Smooth muscle cell (in vitro differentiated cells): ENCODE measurements at regions not wholly inside any gene's neighbourhood (a gene's known extent, or its start where the extent isn't known, plus 50 kb on each side); places are given as distances from the start of the nearest gene placed in this dataset.

Experiments used
- DNase-seq: peaks from one replicate; lab custom pipeline; 2025; ENCODE audit not compliant: unreplicated experiment; lab: John Stamatoyannopoulos, UW
- H2AFZ ChIP-seq: fragments of 200-600 bp; sonication (generic); 2 replicates; pipeline ENCODE4 v1.6.0; 2016; ENCODE audit warnings: antibody characterized with exemption, low read depth, mild to moderate bottlenecking
- H3F3A ChIP-seq: fragments of 200-600 bp; sonication (generic); 2 replicates; pipeline ENCODE4 v1.6.0; 2017; ENCODE audit warnings: antibody characterized with exemption, low read depth
- H3K27ac ChIP-seq: fragments of 200-600 bp; sonication (generic); 2 replicates; pipeline ENCODE4 v1.5.1; 2016; ENCODE audit warnings: low read depth, mild to moderate bottlenecking
- H3K27me3 ChIP-seq: fragments of 200-600 bp; sonication (generic); 2 replicates; pipeline ENCODE4 v1.6.1; 2016; ENCODE audit warnings: low read depth, mild to moderate bottlenecking
- H3K36me3 ChIP-seq: fragments of 200-600 bp; sonication (generic); 2 replicates; pipeline ENCODE4 v1.5.1; 2016; ENCODE audit warnings: low read depth
- H3K4me1 ChIP-seq: fragments of 200-600 bp; sonication (generic); 2 replicates; pipeline ENCODE4 v1.5.1; 2016; ENCODE audit warnings: low read depth
- H3K4me2 ChIP-seq: fragments of 200-600 bp; sonication (generic); 2 replicates; pipeline ENCODE4 v1.6.0; 2016; ENCODE audit warnings: mild to moderate bottlenecking
- H3K4me3 ChIP-seq: fragments of 200-600 bp; sonication (generic); 2 replicates; pipeline ENCODE4 v1.5.1; 2016; ENCODE audit warnings: mild to moderate bottlenecking
- H3K79me2 ChIP-seq: fragments of 200-600 bp; sonication (generic); 2 replicates; pipeline ENCODE4 v1.6.0; 2016; ENCODE audit warnings: low read depth, mild to moderate bottlenecking
- H3K9ac ChIP-seq: fragments of 200-600 bp; sonication (generic); 2 replicates; pipeline ENCODE4 v1.6.0; 2016; ENCODE audit warnings: low read depth
- H3K9me3 ChIP-seq: fragments of 200-600 bp; sonication (generic); replicated peaks from 2 replicates; pipeline ENCODE4 v1.5.1; 2016; ENCODE audit warnings: low read depth
- H4K20me1 ChIP-seq: fragments of 200-600 bp; sonication (generic); 2 replicates; pipeline ENCODE4 v1.6.0; 2016; ENCODE audit warnings: low read depth
- CTCF ChIP-seq: fragments of 200-600 bp; sonication (generic); IDR thresholded peaks from 2 replicates; pipeline ENCODE4 v1.5.1; 2017; ENCODE audit warnings: borderline replicate concordance, mild to moderate bottlenecking, antibody characterized with exemption; ENCODE audit not compliant: insufficient read depth, poor library complexity, severe bottlenecking
- WGBS: methylation state at CpG from one replicate; pipeline ENCODE4 v1.1.7; 2016; ENCODE audit warnings: low lambda C conversion rate; 5-methylcytosine and 5-hydroxymethylcytosine counted together

GRCh38 chr4:23384741-23385140 lies 505.1 kb downstream of the PPARGC1A start:
- Histone ChIP-seq H3K36me3 (no peaks in the 10 kb centered on the region), H4K20me1 (no peaks in the 10 kb centered on the region), H3K4me2 (peak overlapping the region; percentile 12), H3K9ac (no peak overlapping the region), H3K9me3 (no peaks in the 10 kb centered on the region), H3K79me2 (no peaks in the 10 kb centered on the region), H3F3A (no peaks in the 10 kb centered on the region), H3K4me1 (no peaks in the 10 kb centered on the region), H3K27ac (no peak overlapping the region), H2AFZ (no peak overlapping the region), H3K27me3 (no peaks in the 10 kb centered on the region), H3K4me3 (no peak overlapping the region)
- no peak for TF ChIP-seq CTCF
- WGBS, result 60% methylated on average over 2 of the region's 2 CpGs
- no peak for DNase-seq

- H3K79me2 ChIP-seq, result no peaks in the 10 kb centered on the region
- H3K4me3 ChIP-seq, result no peak overlapping the region
- H3F3A ChIP-seq, result no peaks in the 10 kb centered on the region
- peak overlapping the region; percentile 52 for H3K4me2 ChIP-seq
- no peaks in the 10 kb centered on the region for H3K36me3 ChIP-seq
- H3K9me3 ChIP-seq, result no peaks in the 10 kb centered on the region
- peak overlapping the region; percentile 78 for H3K27ac ChIP-seq
- no peak for DNase-seq
- H3K4me1 ChIP-seq, result no peaks in the 10 kb centered on the region
- H4K20me1 ChIP-seq, result no peaks in the 10 kb centered on the region
- peak overlapping the region; percentile 31 for H3K9ac ChIP-seq
- no peaks in the 10 kb centered on the region for H3K27me3 ChIP-seq
- H2AFZ ChIP-seq, result no peak overlapping the region
- TF ChIP-seq CTCF, result no peak
Measured at GRCh38 chr4:23382879-23383278, 507.0 kb downstream of the PPARGC1A start.

- no peak for TF ChIP-seq CTCF
Measured at GRCh38 chr4:23374259-23374658, 515.6 kb downstream of the PPARGC1A start.

GRCh38 chr4:23373261-23373660 lies 516.6 kb downstream of the PPARGC1A start:
- Histone ChIP-seq H3K4me3 (no peak overlapping the region), H3K36me3 (no peaks in the 10 kb centered on the region), H3F3A (no peaks in the 10 kb centered on the region), H3K9ac (no peak overlapping the region), H3K9me3 (no peaks in the 10 kb centered on the region), H3K79me2 (no peaks in the 10 kb centered on the region), H3K4me2 (no peak overlapping the region), H3K27ac (no peak overlapping the region), H3K27me3 (no peaks in the 10 kb centered on the region), H3K4me1 (no peaks in the 10 kb centered on the region), H2AFZ (no peak overlapping the region), H4K20me1 (no peaks in the 10 kb centered on the region)
- 46% methylated on average over 2 of the region's 2 CpGs for WGBS
- TF ChIP-seq CTCF, result no peak
- no peak for DNase-seq

More at GRCh38 chr4:23374259-23374658, 515.6 kb downstream of the PPARGC1A start:
- Histone ChIP-seq H3F3A (no peaks in the 10 kb centered on the region), H3K9ac (no peak overlapping the region), H3K9me3 (no peaks in the 10 kb centered on the region), H2AFZ (no peak overlapping the region), H4K20me1 (no peaks in the 10 kb centered on the region), H3K4me2 (no peak overlapping the region), H3K27me3 (no peaks in the 10 kb centered on the region), H3K36me3 (no peaks in the 10 kb centered on the region), H3K4me1 (no peaks in the 10 kb centered on the region), H3K4me3 (no peak overlapping the region), H3K79me2 (no peaks in the 10 kb centered on the region), H3K27ac (no peak overlapping the region)
- WGBS, result 61% methylated on average over 4 of the region's 4 CpGs
- no peak for DNase-seq
